ENCODE measurements at regions not wholly inside any gene's neighbourhood (a gene's known extent, or its start where the extent isn't known, plus 50 kb on each side); places are given as distances from the start of the nearest gene placed in this dataset.

GRCh38 chrX:22389556-22390179 is 117.0 kb downstream of the CBLL2 start:
- Histone ChIP-seq H3K4me1 (ENCODE audit: insufficient read depth, low read length) (peaks cover 20% of the 10 kb centered on the region), H3K9ac (ENCODE audit: low read length) (peak overlapping the region; percentile 74), H3K9me3 (ENCODE audit: insufficient read depth, low read depth, low read length) (no peaks in the 10 kb centered on the region), H3K79me2 (ENCODE audit: insufficient read depth, low read length) (no peaks in the 10 kb centered on the region), H2AFZ (ENCODE audit: low read depth, low read length) (no peak overlapping the region), H3K4me3 (ENCODE audit: insufficient read depth, low read depth, low read length) (no peak overlapping the region), H4K20me1 (ENCODE audit: insufficient read depth, low read length) (no peaks in the 10 kb centered on the region), H3K27me3 (ENCODE audit: insufficient read depth, low read length) (no peaks in the 10 kb centered on the region), H3K27ac (ENCODE audit: low read depth, low read length) (peak overlapping the region; percentile 86), H3K36me3 (ENCODE audit: insufficient read depth, low read length) (no peaks in the 10 kb centered on the region), H3K4me2 (ENCODE audit: low read length) (peak overlapping the region; percentile 62)
- H3K4me1 Mint-ChIP-seq (ENCODE audit: low read depth, unreplicated experiment) = peaks cover 16% of the 10 kb centered on the region
- no peaks in the 10 kb centered on the region for H3K27me3 Mint-ChIP-seq (ENCODE audit: low read depth, unreplicated experiment)
- FAIRE-seq = no peak
- H3K4me3 Mint-ChIP-seq (ENCODE audit: unreplicated experiment) = no peak overlapping the region
- no peaks in the 10 kb centered on the region for H3K36me3 Mint-ChIP-seq (ENCODE audit: low read depth, unreplicated experiment)
- peak overlapping the region; percentile 86 for H3K27ac Mint-ChIP-seq (ENCODE audit: unreplicated experiment)
- DNase-seq (ENCODE audit: low read depth) = peak; percentile 85
- no peaks in the 10 kb centered on the region for H3K9me3 Mint-ChIP-seq (ENCODE audit: unreplicated experiment)
- TF ChIP-seq CTCF (IDR thresholded peaks at IDR 0.05; ENCODE audit: insufficient read depth, low read depth, low read length) = no peak
- TF ChIP-seq EZH2 (IDR thresholded peaks at IDR 0.05; ENCODE audit: insufficient read depth, low read length) = no peak

GRCh38 chrX:22392133-22392948 is 119.6 kb downstream of the CBLL2 start:
- Histone ChIP-seq H2AFZ (ENCODE audit: low read depth, low read length) (no peak overlapping the region), H4K20me1 (ENCODE audit: insufficient read depth, low read length) (no peaks in the 10 kb centered on the region), H3K36me3 (ENCODE audit: insufficient read depth, low read length) (no peaks in the 10 kb centered on the region), H3K4me3 (ENCODE audit: insufficient read depth, low read depth, low read length) (peak overlapping the region; percentile 0), H3K27ac (ENCODE audit: low read depth, low read length) (peak overlapping the region; percentile 12), H3K27me3 (ENCODE audit: insufficient read depth, low read length) (no peaks in the 10 kb centered on the region), H3K79me2 (ENCODE audit: insufficient read depth, low read length) (no peaks in the 10 kb centered on the region), H3K4me1 (ENCODE audit: insufficient read depth, low read length) (peaks cover 32% of the 10 kb centered on the region), H3K4me2 (ENCODE audit: low read length) (peak overlapping the region; percentile 38), H3K9ac (ENCODE audit: low read length) (peak overlapping the region; percentile 46), H3K9me3 (ENCODE audit: insufficient read depth, low read depth, low read length) (no peaks in the 10 kb centered on the region)
- no peak overlapping the region for H3K27ac Mint-ChIP-seq (ENCODE audit: unreplicated experiment)
- FAIRE-seq (peak; percentile 99), DNase-seq (ENCODE audit: low read depth) (peak; percentile 24)
- TF ChIP-seq EZH2 (IDR thresholded peaks at IDR 0.05; ENCODE audit: insufficient read depth, low read length) (no peak), CTCF (IDR thresholded peaks at IDR 0.05; ENCODE audit: insufficient read depth, low read depth, low read length) (no peak)
- H3K4me1 Mint-ChIP-seq (ENCODE audit: low read depth, unreplicated experiment) = peaks cover 24% of the 10 kb centered on the region
- no peaks in the 10 kb centered on the region for H3K9me3 Mint-ChIP-seq (ENCODE audit: unreplicated experiment)
- no peaks in the 10 kb centered on the region for H3K36me3 Mint-ChIP-seq (ENCODE audit: low read depth, unreplicated experiment)
- no peaks in the 10 kb centered on the region for H3K27me3 Mint-ChIP-seq (ENCODE audit: low read depth, unreplicated experiment)
- no peak overlapping the region for H3K4me3 Mint-ChIP-seq (ENCODE audit: unreplicated experiment)

All from astrocyte (in vitro differentiated cells and primary cell).